ENCODE measurements at regions not wholly inside any gene's neighbourhood (a gene's known extent, or its start where the extent isn't known, plus 50 kb on each side); places are given as distances from the start of the nearest gene placed in this dataset.

DNA sequence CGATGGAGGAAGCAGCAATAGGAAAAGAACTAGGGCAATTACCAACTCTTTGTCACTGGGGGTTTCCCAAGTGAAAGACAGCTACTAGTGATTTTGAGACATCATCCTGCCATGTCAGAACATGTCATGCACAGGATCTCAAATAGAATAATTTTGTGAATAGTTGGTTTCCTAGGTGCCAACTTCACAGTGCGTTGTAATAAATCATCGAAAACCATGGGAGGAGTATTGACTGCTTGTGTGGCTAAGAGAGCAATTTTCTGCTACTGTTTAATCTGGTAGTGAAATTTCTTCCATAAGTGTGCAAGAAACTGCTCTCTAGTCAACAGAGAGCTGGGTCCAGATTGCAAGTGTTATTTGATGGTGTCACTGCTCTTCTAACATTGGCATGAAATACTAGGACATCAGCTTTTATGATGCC, 168.6 kb downstream of the NNT start:
- Mint-ChIP-seq H3K27ac (no peak overlapping the region), H3K4me1 (peaks cover 9% of the 10 kb centered on the region), H3K36me3 (ENCODE audit: low read depth) (no peaks in the 10 kb centered on the region), H3K9me3 (no peaks in the 10 kb centered on the region), H3K4me3 (no peak overlapping the region), H3K27me3 (no peaks in the 10 kb centered on the region)
- CTCF ChIA-PET = no interaction called here
- POLR2A ChIA-PET = no interaction called here
- DNase-seq = no peak

DNA sequence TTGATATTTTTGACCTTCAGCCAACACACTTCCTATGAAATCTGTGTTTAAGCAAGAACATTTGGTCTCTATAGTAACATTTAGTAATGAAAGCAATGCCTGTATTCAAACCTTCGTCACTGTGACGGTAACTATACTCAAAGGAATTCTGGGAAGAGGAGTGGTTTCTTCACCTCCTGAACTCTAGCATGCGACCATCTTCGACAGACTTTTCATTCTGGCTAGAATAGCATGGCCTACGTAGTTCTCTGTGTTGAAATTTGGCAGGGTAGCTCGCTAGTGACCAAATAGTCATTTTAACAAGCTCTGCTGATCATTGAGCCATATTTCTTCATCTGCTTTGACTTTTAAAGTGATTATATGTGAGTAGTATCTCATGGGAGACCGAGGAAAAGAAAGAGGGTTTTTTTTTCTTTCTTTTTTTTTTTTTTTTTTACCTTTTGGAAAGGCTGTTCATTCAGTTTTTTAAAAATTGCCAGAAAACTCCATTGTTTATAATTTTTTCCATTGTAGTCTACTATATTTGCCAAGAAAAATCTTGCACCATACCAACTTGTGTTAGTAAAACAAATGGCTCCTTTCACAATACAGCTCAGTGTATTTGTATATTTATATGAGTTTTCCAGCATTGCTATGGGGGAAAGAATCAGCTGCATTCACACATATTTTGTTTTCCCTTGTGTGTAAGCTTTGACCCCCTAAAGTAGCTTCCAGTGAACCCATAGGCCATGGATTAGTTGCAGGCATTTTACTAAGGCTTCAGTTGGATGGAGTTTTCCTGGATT, 166.8 kb downstream of the NNT start:
- H3K27me3 Mint-ChIP-seq = no peaks in the 10 kb centered on the region
- DNase-seq = no peak
- ChIA-PET CTCF (no interaction called here), POLR2A (no interaction called here)
- no peak overlapping the region for H3K4me3 Mint-ChIP-seq
- H3K27ac Mint-ChIP-seq = no peak overlapping the region
- no peaks in the 10 kb centered on the region for H3K36me3 Mint-ChIP-seq (ENCODE audit: low read depth)
- H3K4me1 Mint-ChIP-seq = peaks cover 9% of the 10 kb centered on the region
- H3K9me3 Mint-ChIP-seq = no peaks in the 10 kb centered on the region

All from activated CD4-positive, alpha-beta T cell treated with anti-CD3 and anti-CD28 coated beads, Interleukin-2, amount 10 ng/mL, durations not matched to agents 7 days and 5 days (primary cell).